NCI-H748 treated with DMSO at 0.1 percent for 48 hours (cell line): ENCODE measurements at regions not wholly inside any gene's neighbourhood (a gene's known extent, or its start where the extent isn't known, plus 50 kb on each side); places are given as distances from the start of the nearest gene placed in this dataset.

ENCODE experiments used
- DNase-seq: peaks from one replicate; lab custom pipeline; 2025; lab: John Stamatoyannopoulos, UW

GRCh38 chr12:90311561-90311960 is 602.9 kb upstream of the ATP2B1 start:
- DNase-seq, result no peak

GRCh38 chr12:90305379-90305778 is 596.7 kb upstream of the ATP2B1 start:
- DNase-seq, result no peak

DNA sequence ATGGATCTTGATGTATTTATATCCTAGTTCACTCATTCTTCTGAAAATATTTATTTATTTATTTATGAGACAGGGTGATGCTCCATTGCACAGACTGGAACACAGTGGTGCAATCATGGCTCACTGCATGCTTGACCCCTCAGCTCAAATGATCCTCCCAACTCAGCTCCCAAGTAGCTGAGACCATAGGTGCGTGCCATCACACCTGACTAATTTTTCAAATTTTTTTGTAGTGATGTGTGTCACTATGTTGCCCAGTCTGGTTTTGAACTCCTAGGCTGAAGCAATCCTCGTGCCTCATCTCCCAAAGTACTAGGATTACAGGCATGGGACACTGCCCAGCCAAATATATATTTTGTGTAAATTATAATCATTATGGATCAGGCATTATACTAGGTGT is 595.6 kb upstream of the ATP2B1 start:
- DNase-seq, result no peak

DNA sequence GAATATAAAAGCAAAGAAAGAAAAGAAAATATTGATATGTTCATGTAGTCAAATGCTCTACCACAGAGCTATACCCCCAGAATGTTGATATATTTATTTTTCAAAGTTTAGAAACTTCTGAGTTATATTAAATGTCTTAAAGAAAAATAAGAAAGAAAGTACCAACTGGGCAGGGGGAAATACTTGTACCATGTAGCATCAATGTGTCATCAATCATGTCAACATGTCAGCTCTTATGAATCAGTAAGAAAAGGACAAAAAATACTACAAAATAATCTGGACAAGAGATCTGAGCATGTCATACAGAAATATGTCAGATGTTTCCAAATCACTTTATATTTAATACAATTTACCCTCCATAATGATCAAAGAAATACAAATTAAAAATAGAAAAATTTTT is 595.1 kb upstream of the ATP2B1 start:
- no peak for DNase-seq

GRCh38 chr12:90301561-90302133 is 593.0 kb upstream of the ATP2B1 start:
- no peak for DNase-seq

DNA sequence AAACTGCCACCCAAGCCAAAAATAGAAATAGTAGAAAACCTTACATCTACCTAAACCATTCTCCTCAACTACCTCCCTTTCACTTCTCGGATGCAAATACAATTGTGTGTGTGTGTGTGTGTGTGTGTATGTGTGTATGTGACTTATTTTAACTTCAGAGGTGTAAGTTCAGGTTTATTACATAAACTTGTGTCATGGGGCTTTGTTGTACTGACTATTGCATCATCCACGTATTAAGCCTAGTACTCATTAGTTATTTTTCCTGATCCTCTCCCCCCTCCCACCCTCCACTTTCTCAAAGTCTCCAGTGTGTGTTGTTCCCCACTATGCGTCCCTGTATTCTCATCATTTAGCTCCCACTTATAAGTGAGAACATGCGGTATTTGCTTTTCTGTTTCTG is 592.5 kb upstream of the ATP2B1 start:
- DNase-seq, result no peak

GRCh38 chr12:90299666-90300065 is 591.0 kb upstream of the ATP2B1 start:
- DNase-seq, result no peak

- DNase-seq, result no peak
Observed at GRCh38 chr12:90299121-90299520, 590.5 kb upstream of the ATP2B1 start.

- DNase-seq, result no peak
Observed at GRCh38 chr12:90298289-90298948, 589.8 kb upstream of the ATP2B1 start.

DNA sequence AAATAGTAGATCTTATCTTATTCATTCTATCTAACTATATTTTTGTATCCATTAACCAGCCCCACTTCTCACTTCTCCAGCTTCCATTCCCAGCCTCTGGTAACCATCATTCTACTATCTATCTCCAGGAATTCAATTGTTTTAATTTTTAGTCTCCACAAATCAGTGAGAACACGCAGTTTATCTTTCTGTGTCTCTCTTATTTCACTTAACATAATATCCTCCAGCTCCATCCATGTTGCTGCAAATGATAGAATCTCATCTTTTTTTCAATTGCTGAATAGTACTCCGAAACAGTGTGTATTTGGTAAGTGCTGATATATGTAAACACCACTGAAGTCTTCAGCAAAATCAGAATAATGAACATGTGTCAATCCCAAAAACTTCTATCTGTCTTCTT is 587.2 kb upstream of the ATP2B1 start:
- DNase-seq, result no peak

DNA sequence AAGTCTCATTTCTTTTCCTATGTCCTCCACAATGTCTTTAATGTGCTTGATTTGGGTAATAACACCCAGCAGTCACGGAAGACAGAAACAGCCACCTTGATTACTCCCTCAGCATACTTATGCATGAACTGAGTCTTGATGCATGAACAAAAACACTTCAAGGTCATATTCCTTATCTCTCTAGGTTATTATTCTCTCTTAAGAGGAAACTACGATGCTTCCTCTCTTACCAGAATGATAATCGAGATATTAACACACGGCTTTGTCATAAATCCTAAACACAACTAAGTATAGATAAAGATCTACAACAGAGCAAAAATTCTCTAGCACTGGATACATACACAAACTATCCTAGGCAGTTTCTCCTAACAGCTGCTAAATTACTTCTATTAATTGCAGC is 583.5 kb upstream of the ATP2B1 start:
- no peak for DNase-seq

DNA sequence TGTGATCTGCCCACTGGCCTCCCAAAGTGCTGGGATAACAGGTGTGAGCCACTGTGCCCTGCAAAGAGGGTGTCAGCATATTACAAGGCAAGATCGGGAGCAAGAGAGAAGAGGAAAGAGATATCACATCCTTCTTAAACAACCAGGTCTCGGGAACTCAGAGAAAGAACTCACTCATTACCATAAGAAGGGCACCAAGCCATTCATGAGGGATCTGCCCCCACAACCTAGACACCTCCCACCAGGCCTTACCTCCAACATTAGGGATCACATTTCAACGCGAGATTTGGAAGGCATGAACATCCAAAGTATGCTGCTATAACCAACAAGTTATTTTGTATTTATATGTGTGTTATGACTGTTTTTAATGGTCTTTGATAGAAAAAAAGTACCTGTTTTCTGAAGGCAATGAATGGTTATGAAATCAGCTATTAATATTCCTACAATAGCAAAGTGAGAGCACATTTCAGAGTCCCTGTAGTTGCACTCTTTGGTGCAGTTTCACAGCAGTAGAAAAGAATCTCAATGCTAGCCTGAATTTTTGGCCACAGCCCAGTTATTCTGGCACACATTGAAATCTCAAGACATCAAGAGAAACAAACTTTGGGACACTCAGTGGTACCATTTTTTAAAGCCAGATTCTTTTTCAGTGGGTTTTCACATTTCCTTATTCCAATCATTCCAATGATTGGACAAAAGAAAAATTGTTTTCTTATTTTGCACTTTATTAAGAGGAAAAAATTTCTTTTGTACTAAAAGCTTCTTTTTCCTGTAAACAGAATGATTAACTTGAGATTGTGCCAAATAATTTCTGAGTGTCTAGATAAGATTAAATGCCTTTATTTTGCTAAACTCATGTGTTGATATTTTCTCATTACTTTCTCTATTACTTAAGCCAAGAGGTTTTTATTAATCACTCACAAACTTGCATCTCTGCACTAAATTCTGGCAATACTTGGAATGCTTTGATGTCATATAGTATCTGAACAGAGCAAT is 582.6 kb upstream of the ATP2B1 start:
- no peak for DNase-seq

GRCh38 chr12:90287585-90287984 is 578.9 kb upstream of the ATP2B1 start:
- no peak for DNase-seq

GRCh38 chr12:90281154-90281868 is 572.7 kb upstream of the ATP2B1 start:
- DNase-seq, result no peak

GRCh38 chr12:90280564-90281058 is 572.0 kb upstream of the ATP2B1 start:
- no peak for DNase-seq

DNA sequence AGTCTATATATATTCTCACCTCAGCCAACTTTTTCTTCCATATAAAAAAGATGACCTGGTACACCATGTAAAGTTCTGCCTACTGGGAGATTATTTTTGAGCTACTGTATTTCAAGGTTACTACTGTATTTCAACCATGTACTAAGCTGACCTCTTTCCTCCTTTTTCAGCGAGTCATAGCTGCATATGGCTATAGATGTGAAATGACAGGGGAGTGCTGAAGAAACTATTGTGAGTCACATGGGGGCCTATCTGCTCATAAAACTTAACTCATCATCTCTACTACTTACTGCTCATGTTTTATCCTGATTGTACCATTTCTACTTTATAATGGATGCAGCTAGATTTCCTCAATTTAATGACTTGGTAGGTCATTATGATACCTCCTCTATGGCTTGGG is 571.4 kb upstream of the ATP2B1 start:
- DNase-seq, result no peak

DNA sequence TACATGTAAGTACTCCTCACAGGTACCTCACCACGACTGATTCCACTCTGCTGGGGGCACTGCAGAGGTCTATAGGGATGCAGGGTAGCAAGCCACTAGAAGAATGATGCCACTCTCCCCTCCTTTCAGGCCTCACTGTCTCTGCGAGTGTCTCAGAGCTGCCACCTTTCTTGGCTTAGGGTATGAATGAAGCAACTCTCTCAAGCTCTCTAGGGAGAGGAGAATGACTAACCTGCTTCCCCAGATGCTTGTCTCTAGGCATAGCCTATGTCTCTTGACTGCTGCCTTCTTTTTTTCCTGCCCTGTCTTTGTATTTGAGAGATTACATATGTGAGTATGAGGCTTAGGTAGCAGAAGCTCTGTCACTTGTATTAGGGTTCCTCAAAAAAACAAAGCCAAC is 566.5 kb upstream of the ATP2B1 start:
- no peak for DNase-seq

DNA sequence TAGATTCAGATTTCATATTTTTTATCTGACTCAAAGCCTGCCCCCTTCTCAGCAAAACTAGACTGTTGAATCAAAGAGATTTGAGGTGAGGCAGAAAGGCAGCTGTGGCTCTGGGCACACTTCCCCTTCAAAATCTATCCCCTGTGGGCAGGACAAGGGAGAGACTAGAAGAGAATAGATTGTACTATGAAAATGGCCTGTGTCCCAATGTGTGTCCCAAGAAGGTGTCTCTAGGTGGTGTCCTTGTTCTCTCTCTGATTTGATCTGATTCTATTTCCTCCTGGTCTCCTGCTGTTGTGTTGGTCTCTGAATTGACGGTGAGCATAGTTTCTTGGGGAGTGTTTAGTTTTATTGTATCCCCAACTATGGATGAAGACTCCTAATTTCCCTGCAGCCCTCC is 565.8 kb upstream of the ATP2B1 start:
- no peak for DNase-seq

DNA sequence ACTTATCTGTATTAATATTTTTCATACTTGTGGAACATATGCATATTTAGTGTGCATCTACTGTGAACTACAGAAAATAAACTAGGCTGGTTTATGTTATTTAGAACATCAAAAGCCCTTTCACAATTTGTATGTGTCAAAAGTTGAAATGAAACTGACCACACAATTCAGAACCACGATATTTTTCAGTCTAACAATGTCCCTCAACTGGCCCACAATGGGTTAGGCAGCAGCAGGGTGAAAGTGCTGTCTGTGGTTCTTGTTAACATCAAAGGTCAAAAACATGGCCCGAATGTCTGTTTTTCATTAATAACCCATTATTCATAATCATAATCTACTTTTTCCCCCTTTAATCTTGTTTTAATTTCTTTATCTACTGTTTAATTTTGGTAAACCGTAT is 559.9 kb upstream of the ATP2B1 start:
- DNase-seq, result no peak

DNA sequence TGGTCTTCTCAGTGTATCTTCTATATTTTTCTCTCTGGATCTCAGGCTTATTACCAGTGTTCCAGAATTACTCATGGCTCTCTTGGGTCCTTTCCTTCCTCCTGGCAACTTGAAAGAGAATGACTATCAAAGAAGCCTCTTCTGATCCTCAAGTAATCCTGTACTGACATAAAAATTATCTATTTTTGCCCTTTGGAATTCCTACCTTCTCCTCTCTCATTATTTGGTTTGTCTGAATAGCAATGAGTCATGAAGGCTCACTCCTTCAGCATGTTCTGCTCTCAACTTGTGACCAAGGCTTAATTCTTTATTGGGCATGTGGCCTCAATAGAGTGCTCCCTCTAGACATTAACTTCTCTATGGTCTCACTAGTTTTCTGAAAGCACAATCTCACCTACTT is 553.6 kb upstream of the ATP2B1 start:
- no peak for DNase-seq

DNA sequence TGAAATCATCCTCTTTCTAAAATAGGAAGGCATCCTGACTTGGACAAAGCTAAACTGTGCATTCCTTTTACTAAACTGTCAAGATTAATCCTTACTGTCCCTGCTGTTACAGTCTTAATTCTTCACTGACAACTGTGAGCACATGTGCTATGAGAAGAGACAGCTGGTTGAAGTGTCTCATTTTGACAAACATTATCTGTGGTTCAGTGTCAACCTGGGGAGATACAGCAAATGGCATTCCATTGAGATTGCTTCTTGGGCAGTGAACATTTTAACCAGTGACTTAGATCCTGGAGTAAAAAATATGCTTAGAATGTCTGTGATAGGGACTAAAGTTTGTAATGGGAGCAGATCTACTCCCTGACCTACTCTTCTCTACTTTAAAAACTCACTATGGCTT is 552.6 kb upstream of the ATP2B1 start:
- DNase-seq, result no peak

DNA sequence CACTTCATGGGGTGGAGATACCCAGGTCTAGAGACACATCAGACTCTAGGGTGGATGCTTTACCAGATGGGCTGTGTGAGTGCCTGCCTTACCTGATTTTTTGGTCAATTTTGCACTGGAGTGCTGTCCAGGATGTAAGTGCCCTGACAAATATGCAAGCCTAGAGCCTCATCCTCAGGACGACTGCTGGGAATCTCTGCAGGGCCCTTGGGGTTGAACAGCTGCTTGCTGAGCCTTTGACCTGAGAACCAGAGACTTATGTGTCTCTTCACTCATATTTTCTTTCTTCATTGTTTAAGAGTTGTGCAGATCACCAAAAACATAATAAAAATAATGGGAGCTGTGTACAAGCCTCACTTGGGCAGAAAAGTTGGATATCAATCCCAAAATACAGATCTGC is 551.5 kb upstream of the ATP2B1 start:
- DNase-seq, result no peak
